ENCODE measurements at regions not wholly inside any gene's neighbourhood (a gene's known extent, or its start where the extent isn't known, plus 50 kb on each side); places are given as distances from the start of the nearest gene placed in this dataset.

DNA sequence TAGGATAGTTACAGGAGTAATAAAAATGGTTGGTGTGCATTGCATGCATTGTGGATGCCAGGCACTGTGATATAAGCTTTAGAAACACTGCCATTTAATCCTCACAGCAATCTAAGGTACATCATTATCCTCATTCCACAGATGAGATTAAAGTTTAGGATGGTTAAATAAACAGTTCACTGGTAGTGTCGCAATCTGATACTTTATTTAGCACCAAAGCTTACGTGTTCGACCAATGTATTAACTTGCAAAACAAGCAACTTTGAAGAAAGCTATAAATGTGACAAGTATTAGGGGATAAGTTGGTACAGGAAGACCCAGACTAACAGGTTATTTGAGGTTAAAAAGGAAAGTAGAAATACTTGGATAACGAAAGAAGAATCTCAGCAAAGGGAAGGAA is 150.5 kb upstream of the ZNF385D start:
- no CpG with 5 or more reads among the region's 4 CpGs for WGBS (ENCODE audit: extremely low coverage, insufficient coverage, insufficient read length)
- H4K8ac ChIP-seq (ENCODE audit: low read depth, low read length): no peak overlapping the region
- H4K12ac ChIP-seq (ENCODE audit: low read depth, low read length): no peak overlapping the region
- H3K27me3 ChIP-seq (ENCODE audit: insufficient read depth, low read length): no peaks in the 10 kb centered on the region
- no peak overlapping the region for H3K4me3 ChIP-seq (ENCODE audit: low read depth, low read length)
- H4K91ac ChIP-seq (ENCODE audit: low read depth, low read length): no peak overlapping the region
- no peaks in the 10 kb centered on the region for H3K9me3 ChIP-seq (ENCODE audit: insufficient read depth, low read depth, low read length)
- no peaks in the 10 kb centered on the region for H3K36me3 ChIP-seq (ENCODE audit: control insufficient read depth in 1 of 2, insufficient read depth in 2 of 2, low read length in 2 of 2)
- no peak overlapping the region for H3K23ac ChIP-seq (ENCODE audit: low read length)
- H3K9ac ChIP-seq (ENCODE audit: low read length): no peak overlapping the region
- H3K4ac ChIP-seq (ENCODE audit: low read depth, low read length): no peak overlapping the region
- no peak overlapping the region for H2BK12ac ChIP-seq (ENCODE audit: low read length)
- no peak overlapping the region for H3K27ac ChIP-seq (ENCODE audit: low read depth, low read length)
- no peaks in the 10 kb centered on the region for H3K79me2 ChIP-seq (ENCODE audit: control insufficient read depth, insufficient read depth, low read length, poor library complexity)
- H3K4me1 ChIP-seq (ENCODE audit: control insufficient read depth in 1 of 2, insufficient read depth in 2 of 2, low read length in 2 of 2): no peaks in the 10 kb centered on the region
- no peak overlapping the region for H3K14ac ChIP-seq (ENCODE audit: low read length)
- no peak overlapping the region for H2BK120ac ChIP-seq (ENCODE audit: insufficient read depth, low read length, poor library complexity)
- no peak overlapping the region for H2AK5ac ChIP-seq (ENCODE audit: low read length)
- H3K18ac ChIP-seq (ENCODE audit: low read length): no peak overlapping the region
- no peak overlapping the region for H3K4me2 ChIP-seq (ENCODE audit: low read length)
- no peak overlapping the region for H2AFZ ChIP-seq (ENCODE audit: insufficient read depth, low read length, poor library complexity)
- no peak for DNase-seq
- H2BK5ac ChIP-seq (ENCODE audit: low read depth, low read length, poor library complexity): no peak overlapping the region
- no peaks in the 10 kb centered on the region for H3K79me1 ChIP-seq (ENCODE audit: low read length)

DNA sequence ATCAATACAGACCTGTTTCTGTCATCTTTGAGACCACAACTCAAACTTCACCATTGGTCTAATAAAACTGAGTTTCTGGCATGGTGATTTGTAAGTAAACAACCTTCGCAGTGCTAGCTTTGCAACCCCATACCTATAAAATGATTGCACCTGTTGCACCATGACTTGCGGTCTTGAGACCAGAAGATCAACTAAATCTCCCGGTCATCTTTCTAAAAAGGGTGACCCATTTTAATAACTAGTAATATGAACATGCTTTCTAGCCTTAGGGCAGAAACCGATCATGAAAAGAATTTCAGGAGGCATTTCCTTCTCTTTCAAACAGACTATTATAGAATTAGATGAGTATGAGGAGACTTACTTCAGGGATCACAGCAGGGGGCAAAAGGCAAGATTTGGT is 151.9 kb upstream of the ZNF385D start:
- Histone ChIP-seq H3K36me3 (ENCODE audit: control insufficient read depth in 1 of 2, insufficient read depth in 2 of 2, low read length in 2 of 2) (no peaks in the 10 kb centered on the region), H2BK12ac (ENCODE audit: low read length) (no peak overlapping the region), H3K9me3 (ENCODE audit: insufficient read depth, low read depth, low read length) (no peaks in the 10 kb centered on the region), H2BK5ac (ENCODE audit: low read depth, low read length, poor library complexity) (no peak overlapping the region), H2AK5ac (ENCODE audit: low read length) (no peak overlapping the region), H4K91ac (ENCODE audit: low read depth, low read length) (no peak overlapping the region), H3K23ac (ENCODE audit: low read length) (no peak overlapping the region), H3K4me2 (ENCODE audit: low read length) (no peak overlapping the region), H2BK120ac (ENCODE audit: insufficient read depth, low read length, poor library complexity) (no peak overlapping the region), H3K4me3 (ENCODE audit: low read depth, low read length) (no peak overlapping the region), H3K9ac (ENCODE audit: low read length) (no peak overlapping the region), H3K4ac (ENCODE audit: low read depth, low read length) (no peak overlapping the region), H3K14ac (ENCODE audit: low read length) (no peak overlapping the region), H3K27ac (ENCODE audit: low read depth, low read length) (no peak overlapping the region), H3K27me3 (ENCODE audit: insufficient read depth, low read length) (no peaks in the 10 kb centered on the region), H3K79me2 (ENCODE audit: control insufficient read depth, insufficient read depth, low read length, poor library complexity) (no peaks in the 10 kb centered on the region), H3K79me1 (ENCODE audit: low read length) (no peaks in the 10 kb centered on the region), H3K18ac (ENCODE audit: low read length) (no peak overlapping the region), H4K8ac (ENCODE audit: low read depth, low read length) (no peak overlapping the region), H4K12ac (ENCODE audit: low read depth, low read length) (no peak overlapping the region), H3K4me1 (ENCODE audit: control insufficient read depth in 1 of 2, insufficient read depth in 2 of 2, low read length in 2 of 2) (no peaks in the 10 kb centered on the region), H2AFZ (ENCODE audit: insufficient read depth, low read length, poor library complexity) (no peak overlapping the region)
- DNase-seq: no peak
- no CpG with 5 or more reads among the region's 4 CpGs for WGBS (ENCODE audit: extremely low coverage, insufficient coverage, insufficient read length)

DNA sequence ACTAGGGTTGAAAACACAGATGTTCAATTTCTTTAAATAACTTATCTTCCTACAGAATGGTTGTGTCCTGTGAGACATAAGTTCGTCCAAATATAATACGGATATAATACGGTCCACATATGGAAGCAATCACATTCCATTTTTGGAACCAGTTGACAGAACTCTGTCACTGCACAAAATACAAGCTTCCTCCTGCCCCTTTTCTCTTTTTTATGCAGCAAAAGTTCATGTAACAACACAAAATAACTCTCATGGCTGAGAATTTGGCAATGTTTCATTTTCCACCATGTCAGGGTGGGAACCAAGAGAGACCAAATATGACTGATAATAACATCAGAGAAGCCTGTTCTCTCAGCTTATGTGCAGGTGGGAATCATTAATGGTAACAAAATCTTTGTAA is 158.1 kb upstream of the ZNF385D start:
- no peak for DNase-seq
- no CpG with 5 or more reads among the region's 3 CpGs for WGBS (ENCODE audit: extremely low coverage, insufficient coverage, insufficient read length)
- H3K23ac ChIP-seq (ENCODE audit: low read length): no peak overlapping the region

DNA sequence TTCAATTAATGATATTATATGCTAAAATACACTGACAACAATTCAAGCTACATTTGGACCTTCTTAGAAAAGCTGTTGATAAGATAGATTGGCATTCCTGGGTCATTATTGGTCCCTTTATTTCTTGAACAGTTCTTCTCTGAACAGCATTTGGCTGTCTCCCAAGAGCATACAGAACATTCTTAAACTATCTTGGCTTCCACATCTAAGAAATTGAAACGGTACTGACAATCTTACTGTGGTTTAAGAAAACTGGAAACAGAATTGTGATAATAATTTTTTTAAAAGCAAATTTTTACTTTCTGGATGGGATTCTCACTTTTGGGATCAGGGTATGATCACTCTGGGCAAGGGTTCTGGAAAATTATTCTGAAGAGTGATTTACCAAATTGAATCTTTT is 161.7 kb upstream of the ZNF385D start:
- no peak for DNase-seq

More for the DNA sequence above, 158.1 kb upstream of the ZNF385D start:
- Histone ChIP-seq H3K79me2 (ENCODE audit: control insufficient read depth, insufficient read depth, low read length, poor library complexity) (no peaks in the 10 kb centered on the region), H4K8ac (ENCODE audit: low read depth, low read length) (no peak overlapping the region), H2BK120ac (ENCODE audit: insufficient read depth, low read length, poor library complexity) (no peak overlapping the region), H3K4me1 (ENCODE audit: control insufficient read depth in 1 of 2, insufficient read depth in 2 of 2, low read length in 2 of 2) (no peaks in the 10 kb centered on the region), H4K91ac (ENCODE audit: low read depth, low read length) (no peak overlapping the region), H3K4me3 (ENCODE audit: low read depth, low read length) (no peak overlapping the region), H3K27ac (ENCODE audit: low read depth, low read length) (no peak overlapping the region), H3K27me3 (ENCODE audit: insufficient read depth, low read length) (no peaks in the 10 kb centered on the region), H3K36me3 (ENCODE audit: control insufficient read depth in 1 of 2, insufficient read depth in 2 of 2, low read length in 2 of 2) (no peaks in the 10 kb centered on the region), H3K9ac (ENCODE audit: low read length) (no peak overlapping the region), H3K4me2 (ENCODE audit: low read length) (no peak overlapping the region), H2AK5ac (ENCODE audit: low read length) (no peak overlapping the region), H3K4ac (ENCODE audit: low read depth, low read length) (no peak overlapping the region), H4K12ac (ENCODE audit: low read depth, low read length) (no peak overlapping the region), H3K18ac (ENCODE audit: low read length) (no peak overlapping the region), H2BK12ac (ENCODE audit: low read length) (no peak overlapping the region), H3K79me1 (ENCODE audit: low read length) (no peaks in the 10 kb centered on the region), H2BK5ac (ENCODE audit: low read depth, low read length, poor library complexity) (no peak overlapping the region), H3K14ac (ENCODE audit: low read length) (no peak overlapping the region), H2AFZ (ENCODE audit: insufficient read depth, low read length, poor library complexity) (no peak overlapping the region), H3K9me3 (ENCODE audit: insufficient read depth, low read depth, low read length) (no peaks in the 10 kb centered on the region)

More for the DNA sequence above, 161.7 kb upstream of the ZNF385D start:
- H3K4me1 ChIP-seq (ENCODE audit: control insufficient read depth in 1 of 2, insufficient read depth in 2 of 2, low read length in 2 of 2): no peaks in the 10 kb centered on the region
- no peak overlapping the region for H3K23ac ChIP-seq (ENCODE audit: low read length)
- WGBS (ENCODE audit: extremely low coverage, insufficient coverage, insufficient read length): no CpG with 5 or more reads among the region's 1 CpG
- no peak overlapping the region for H3K4me3 ChIP-seq (ENCODE audit: low read depth, low read length)
- H3K27ac ChIP-seq (ENCODE audit: low read depth, low read length): no peak overlapping the region
- no peak overlapping the region for H3K9ac ChIP-seq (ENCODE audit: low read length)
- no peaks in the 10 kb centered on the region for H3K36me3 ChIP-seq (ENCODE audit: control insufficient read depth in 1 of 2, insufficient read depth in 2 of 2, low read length in 2 of 2)
- no peaks in the 10 kb centered on the region for H3K79me2 ChIP-seq (ENCODE audit: control insufficient read depth, insufficient read depth, low read length, poor library complexity)
- no peak overlapping the region for H4K12ac ChIP-seq (ENCODE audit: low read depth, low read length)
- no peak overlapping the region for H2BK5ac ChIP-seq (ENCODE audit: low read depth, low read length, poor library complexity)
- no peak overlapping the region for H2AK5ac ChIP-seq (ENCODE audit: low read length)
- H3K18ac ChIP-seq (ENCODE audit: low read length): no peak overlapping the region
- H3K4me2 ChIP-seq (ENCODE audit: low read length): no peak overlapping the region
- H3K27me3 ChIP-seq (ENCODE audit: insufficient read depth, low read length): no peaks in the 10 kb centered on the region
- H3K79me1 ChIP-seq (ENCODE audit: low read length): no peaks in the 10 kb centered on the region
- no peak overlapping the region for H2AFZ ChIP-seq (ENCODE audit: insufficient read depth, low read length, poor library complexity)
- no peak overlapping the region for H2BK12ac ChIP-seq (ENCODE audit: low read length)
- H3K4ac ChIP-seq (ENCODE audit: low read depth, low read length): no peak overlapping the region
- no peak overlapping the region for H4K8ac ChIP-seq (ENCODE audit: low read depth, low read length)
- no peak overlapping the region for H2BK120ac ChIP-seq (ENCODE audit: insufficient read depth, low read length, poor library complexity)
- no peaks in the 10 kb centered on the region for H3K9me3 ChIP-seq (ENCODE audit: insufficient read depth, low read depth, low read length)
- no peak overlapping the region for H4K91ac ChIP-seq (ENCODE audit: low read depth, low read length)
- H3K14ac ChIP-seq (ENCODE audit: low read length): no peak overlapping the region
